GM18519 (cell line): ENCODE measurements at regions not wholly inside any gene's neighbourhood (a gene's known extent, or its start where the extent isn't known, plus 50 kb on each side); places are given as distances from the start of the nearest gene placed in this dataset.

Source experiments
- ATAC-seq: cut with Tn5 transposase; IDR thresholded peaks from one replicate; pipeline ENCODE4 v1.9.1; 2021; ENCODE audit warnings: mild to moderate bottlenecking, moderate library complexity; ENCODE audit not compliant: unreplicated experiment, low FRiP score

GRCh38 chr20:22472447-22473100 lies 111.8 kb downstream of the FOXA2 start:
- no peak for ATAC-seq

DNA sequence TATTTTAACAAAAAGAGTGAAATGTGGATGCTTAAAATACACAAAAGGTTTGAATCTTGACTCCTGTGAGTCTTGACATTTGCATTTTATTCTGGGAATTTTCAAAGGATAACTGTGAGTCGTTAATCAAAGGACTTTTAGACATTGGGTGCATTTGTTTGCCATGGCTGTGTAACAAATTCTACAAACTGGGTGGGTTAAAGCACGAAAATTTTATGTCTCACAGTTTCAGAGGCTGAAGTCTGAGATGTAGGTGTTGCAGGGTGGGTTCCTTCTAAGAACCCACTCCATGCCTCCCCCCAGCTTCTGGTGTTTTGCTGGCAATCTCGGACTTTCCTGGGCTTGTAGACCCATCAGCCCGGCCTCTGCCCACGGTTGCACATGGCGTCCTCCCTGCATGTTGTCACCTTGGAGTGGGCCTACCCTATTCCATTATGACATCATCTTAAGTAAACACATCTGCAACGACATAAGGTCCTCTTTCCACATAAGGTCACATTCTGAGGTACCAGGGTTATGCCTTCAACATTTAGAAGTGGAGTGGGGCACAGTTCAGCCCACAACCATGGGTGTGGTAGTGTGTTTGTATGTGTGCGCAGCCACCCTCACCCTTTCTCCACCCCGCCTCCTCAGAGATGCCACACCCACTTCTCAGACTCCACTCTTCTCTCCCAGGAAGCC lies 113.1 kb downstream of the FOXA2 start:
- no peak for ATAC-seq

DNA sequence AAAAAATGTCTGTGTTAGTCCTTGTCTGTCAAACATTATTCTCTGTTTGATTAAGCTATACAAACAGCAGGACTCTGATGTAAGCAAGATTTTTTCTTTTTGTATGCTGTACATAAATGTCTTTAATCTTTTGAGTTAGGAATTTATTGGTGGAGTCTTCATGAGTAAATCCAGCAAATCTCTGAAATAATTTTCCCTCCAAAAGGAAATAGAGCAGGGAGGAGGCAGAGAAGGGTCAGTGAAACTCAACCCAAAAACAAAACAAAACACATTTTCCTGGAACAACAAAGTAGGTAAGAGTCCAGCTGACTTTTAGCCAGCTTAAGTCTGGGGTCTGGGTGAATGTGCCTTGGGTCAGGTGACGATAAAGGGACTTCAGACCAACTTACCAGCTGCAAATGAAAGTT lies 113.7 kb downstream of the FOXA2 start:
- no peak for ATAC-seq

GRCh38 chr20:22466447-22467171 lies 117.8 kb downstream of the FOXA2 start:
- ATAC-seq = no peak

- ATAC-seq = no peak
These were observed 118.5 kb downstream of the FOXA2 start for GRCh38 chr20:22465622-22466446.

GRCh38 chr20:22464312-22465003 lies 119.9 kb downstream of the FOXA2 start:
- no peak for ATAC-seq

DNA sequence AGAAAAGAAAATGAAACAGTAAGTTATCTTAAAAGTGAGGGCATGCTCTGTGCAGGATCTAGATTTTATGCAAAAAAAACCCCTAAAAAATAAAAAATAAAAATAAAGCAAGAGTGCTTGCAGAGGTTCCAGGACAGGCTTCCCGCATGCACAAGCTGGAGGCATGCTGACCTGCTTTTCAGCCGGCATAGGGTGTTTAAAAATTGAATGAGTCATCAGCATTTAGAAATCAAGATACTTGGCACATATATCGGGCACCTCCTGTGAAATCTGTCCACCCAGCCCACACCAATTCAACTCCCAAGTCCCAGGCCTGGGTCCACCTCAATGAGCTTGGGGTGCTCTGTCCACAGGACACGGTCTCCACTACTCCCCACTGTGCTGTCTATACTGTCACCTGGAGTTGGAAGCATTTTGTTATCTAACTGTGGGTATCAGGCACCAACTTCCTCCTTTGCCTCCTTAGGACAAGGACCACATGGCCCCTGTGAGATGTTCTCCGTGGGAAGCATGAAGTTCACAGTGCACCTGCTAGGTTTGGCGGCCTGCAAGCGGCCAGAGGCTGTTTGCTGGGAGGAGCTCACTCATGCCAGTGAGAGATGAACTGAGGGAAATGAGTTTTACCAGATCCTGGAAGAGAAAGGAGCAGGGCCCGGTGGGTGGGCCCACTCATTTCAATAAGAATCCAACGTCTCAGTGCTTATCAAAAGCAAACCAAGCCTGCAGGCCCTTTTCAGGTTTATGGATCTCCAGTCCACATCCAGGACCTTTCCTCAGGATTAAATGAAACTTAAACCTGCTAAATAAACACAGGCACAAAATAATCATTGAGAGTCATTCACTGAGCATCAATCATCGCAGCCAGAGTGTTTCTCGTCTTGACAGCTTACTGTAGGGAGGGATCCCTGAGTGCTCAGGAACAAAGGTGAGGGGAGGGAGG lies 121.1 kb downstream of the FOXA2 start:
- no peak for ATAC-seq

DNA sequence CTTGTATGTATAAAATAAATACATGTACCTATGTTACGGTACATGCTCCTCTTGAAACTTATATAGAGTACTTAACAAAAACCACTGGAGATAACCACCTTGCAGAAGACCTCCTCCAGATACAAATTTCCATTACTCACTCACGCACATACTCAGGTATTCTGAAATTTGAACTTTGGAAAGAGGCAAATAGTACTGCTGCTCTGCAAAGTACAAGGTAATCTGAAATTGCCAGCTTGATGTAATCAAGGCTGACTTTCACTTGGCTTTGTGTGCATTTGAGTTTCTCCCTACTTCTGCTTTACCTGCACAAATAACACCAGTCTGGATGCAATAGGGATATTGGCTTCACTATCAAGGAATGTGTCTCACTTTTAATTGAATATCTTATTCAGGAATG lies 123.6 kb downstream of the FOXA2 start:
- ATAC-seq = no peak

DNA sequence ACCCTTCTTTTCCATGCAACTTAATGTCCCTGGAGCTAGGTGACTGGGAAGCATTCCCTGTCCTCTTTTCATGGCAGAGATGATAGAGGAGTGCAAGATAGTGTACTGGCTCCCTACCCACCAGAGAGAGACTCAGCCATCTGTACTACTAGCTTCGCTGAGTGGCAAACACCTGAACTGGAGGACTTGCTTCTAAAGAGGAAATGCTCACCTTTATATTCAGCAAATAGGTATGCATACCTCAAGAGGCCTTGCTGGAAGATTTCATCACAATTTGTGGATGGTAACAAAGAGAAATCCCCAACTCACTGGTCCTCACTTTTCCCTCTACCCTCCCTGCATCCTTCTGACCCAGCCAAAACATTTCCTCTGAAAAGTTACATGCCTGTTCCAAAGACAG lies 124.1 kb downstream of the FOXA2 start:
- no peak for ATAC-seq

- no peak for ATAC-seq
These were observed 124.6 kb downstream of the FOXA2 start for GRCh38 chr20:22459754-22460153.

- no peak for ATAC-seq
These were observed 128.3 kb downstream of the FOXA2 start for GRCh38 chr20:22456109-22456508.

DNA sequence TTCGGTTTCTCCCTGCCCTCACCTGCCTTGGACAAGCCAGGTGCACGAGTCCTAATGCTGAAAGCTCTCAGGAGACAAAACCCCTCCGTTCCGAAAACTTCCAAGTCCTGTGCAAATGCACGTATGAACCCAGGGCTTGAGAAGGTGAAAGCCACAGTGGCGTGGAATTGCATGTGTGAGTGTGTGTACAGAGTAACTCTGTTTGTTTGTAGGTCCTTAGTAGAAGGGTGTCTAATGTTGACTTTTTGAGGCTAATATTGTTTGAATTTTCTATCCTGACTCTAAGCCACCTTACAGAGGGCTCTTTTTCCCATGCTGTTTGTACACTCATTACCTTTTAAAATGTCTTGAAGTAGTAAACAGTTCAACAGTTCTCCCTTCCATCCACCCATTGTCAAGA lies 129.1 kb downstream of the FOXA2 start:
- no peak for ATAC-seq

DNA sequence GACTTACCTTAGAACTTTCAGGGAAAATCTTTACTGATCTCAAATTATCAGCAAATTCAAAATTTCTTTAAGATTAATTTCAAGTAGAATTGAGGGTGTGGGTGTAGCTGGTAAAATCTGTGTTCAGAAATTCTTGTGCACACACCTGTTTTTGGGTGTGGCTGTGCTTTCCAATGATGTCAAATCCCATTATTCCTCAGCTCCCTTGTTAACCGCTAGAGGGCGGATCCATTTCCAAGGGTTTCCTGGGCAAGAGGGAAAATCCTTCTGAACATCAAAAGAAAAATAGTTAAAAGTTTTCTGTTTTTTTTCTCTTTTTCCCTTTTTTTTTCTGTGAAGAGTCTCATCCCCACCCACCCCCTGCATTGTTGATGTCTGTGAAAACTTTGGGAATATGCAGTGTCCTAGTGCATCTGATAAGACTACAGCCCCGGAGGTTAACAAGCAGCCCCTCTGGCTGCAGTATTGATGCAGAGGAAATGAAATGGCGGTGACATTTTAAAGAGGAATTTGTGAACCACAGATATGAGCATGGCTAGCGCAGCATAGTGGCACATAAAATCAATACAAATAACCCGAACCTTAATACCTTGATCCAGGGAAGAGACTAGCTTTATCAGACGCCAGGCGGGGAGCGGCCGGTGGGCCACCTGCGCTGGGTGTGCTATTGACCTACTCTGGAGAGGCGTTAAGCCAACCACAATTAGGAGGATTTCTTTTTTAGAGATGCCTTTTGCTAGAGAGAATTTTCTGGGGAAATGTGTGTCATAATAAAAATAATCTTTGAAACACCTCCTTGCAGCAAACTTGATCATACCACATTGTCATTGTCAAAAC lies 130.9 kb downstream of the FOXA2 start:
- ATAC-seq = no peak

DNA sequence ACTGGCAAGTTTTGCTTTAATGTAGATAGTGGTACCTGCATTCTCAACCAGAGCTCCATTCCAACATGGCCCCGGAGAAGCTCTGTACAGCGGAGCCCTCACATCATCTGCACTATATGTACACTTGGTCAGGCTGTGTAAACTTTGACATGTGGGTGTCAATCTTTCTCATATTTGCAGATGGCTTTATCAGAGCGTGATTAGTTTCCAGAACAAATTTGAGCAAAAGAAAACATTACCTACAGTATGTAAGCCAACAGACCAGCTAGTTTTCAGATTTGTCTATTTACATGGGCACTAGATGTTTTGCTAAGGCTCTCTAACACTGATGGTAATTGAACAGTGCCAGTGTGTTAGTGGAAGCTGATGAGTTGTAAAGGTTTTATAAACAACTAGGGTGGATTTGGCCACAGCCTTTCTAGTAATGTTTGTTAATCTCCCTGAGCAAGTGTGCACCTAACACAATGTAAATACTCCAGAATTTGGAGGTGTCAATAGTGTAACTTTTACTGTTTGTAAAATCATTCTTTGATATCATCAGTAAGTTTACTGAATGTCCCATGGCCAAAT lies 131.8 kb downstream of the FOXA2 start:
- no peak for ATAC-seq

DNA sequence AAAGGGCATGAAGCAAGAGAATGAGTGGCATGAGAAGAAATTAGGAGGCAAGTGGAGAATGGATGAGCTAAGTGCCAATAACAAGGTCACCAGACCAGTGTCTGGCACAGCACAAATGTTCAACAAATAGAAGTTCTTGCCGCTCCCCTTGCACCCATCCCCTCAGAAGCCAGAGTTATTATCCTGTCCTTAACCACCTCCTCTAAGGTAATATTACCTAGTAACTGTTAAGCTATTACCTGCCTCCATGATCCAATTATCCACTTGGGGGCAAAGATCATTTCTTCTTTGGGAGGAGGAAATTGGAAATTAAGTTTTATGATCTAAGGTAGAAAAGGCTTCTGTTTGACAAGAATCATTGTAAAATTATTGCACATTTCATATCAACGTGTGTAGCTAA lies 133.8 kb downstream of the FOXA2 start:
- ATAC-seq = no peak

DNA sequence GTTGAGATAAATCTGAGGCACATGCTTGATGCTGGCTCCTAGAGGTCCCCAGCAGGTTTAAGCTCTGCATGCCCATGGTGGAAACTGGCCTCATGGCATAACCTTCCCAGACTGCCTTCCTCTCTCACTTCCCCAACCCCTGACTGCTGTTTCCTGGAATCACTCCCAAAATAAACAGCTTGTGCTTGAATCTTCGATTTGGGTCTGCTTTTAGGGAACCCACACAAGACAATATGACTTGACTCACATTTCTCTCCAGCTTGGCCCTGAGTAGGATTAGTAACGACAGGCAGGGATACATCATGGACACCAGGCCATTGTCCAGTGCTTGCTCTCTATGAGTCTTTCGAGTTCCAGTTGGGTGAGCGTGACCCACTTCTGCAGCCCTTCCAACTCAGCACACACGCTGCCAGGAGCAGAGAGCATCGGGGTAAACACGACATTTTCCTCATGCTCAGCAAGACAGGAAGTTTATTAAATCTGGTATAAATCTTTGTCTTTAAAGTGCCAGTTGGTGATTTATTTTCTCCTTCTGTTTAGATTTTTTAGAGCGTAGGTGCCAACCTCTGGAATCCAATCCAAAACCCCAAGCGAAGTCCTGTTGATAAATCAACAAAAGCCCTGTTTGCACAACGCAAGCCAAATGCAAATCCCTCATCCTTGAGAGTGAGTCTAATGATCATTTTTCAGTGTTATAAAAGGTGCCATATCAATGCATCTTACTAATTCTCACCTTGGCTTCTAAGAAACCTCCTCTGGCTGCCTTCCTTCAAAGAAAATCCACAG lies 135.0 kb downstream of the FOXA2 start:
- ATAC-seq = no peak

- no peak for ATAC-seq
These were observed 137.0 kb downstream of the FOXA2 start for GRCh38 chr20:22447447-22447778.
